Neural cell (in vitro differentiated cells): ENCODE measurements at regions not wholly inside any gene's neighbourhood (a gene's known extent, or its start where the extent isn't known, plus 50 kb on each side); places are given as distances from the start of the nearest gene placed in this dataset.

Experiments
- CTCF ChIP-seq: fragments of 450-650 bp; IDR thresholded peaks from 2 replicates; pipeline ENCODE4 v1.5.1; 2014; ENCODE audit warnings: antibody characterized with exemption, mild to moderate bottlenecking, moderate library complexity; ENCODE audit not compliant: poor library complexity, severe bottlenecking
- EP300 ChIP-seq: fragments of 450-650 bp; conservative IDR thresholded peaks from 2 replicates; pipeline ENCODE4 v1.6.1; 2014; ENCODE audit warnings: antibody characterized with exemption, mild to moderate bottlenecking, moderate library complexity; ENCODE audit not compliant: poor library complexity, severe bottlenecking
- EZH2 ChIP-seq: fragments of 200-600, 300-800 bp; shearing (Covaris generic), sonication (generic); IDR thresholded peaks from 2 replicates; pipeline ENCODE4 v1.6.1; 2014; ENCODE audit warnings: antibody characterized with exemption, low read length, borderline replicate concordance, mild to moderate bottlenecking; ENCODE audit not compliant: insufficient read depth, poor library complexity, severe bottlenecking
- POLR2AphosphoS5 ChIP-seq: IDR thresholded peaks from 2 replicates; pipeline ENCODE4 v1.6.1; 2012
- RAD21 ChIP-seq: fragments of 450-650 bp; conservative IDR thresholded peaks from 2 replicates; pipeline ENCODE4 v1.6.1; 2014; ENCODE audit warnings: antibody characterized with exemption, mild to moderate bottlenecking, moderate library complexity
- REST ChIP-seq: IDR thresholded peaks from 2 replicates; pipeline ENCODE4 v1.6.1; 2012; ENCODE audit warnings: borderline replicate concordance
- TAF1 ChIP-seq: IDR thresholded peaks from 2 replicates; pipeline ENCODE4 v1.6.1; 2012; ENCODE audit warnings: low read depth

- TF ChIP-seq CTCF (no peak), EZH2 (no peak), REST (no peak), POLR2AphosphoS5 (no peak), EP300 (no peak), RAD21 (no peak), TAF1 (no peak)
Measured at GRCh38 chr19:28472843-28473242, 740.1 kb downstream of the UQCRFS1 start.
